ENCODE measurements at regions not wholly inside any gene's neighbourhood (a gene's known extent, or its start where the extent isn't known, plus 50 kb on each side); places are given as distances from the start of the nearest gene placed in this dataset.

DNA sequence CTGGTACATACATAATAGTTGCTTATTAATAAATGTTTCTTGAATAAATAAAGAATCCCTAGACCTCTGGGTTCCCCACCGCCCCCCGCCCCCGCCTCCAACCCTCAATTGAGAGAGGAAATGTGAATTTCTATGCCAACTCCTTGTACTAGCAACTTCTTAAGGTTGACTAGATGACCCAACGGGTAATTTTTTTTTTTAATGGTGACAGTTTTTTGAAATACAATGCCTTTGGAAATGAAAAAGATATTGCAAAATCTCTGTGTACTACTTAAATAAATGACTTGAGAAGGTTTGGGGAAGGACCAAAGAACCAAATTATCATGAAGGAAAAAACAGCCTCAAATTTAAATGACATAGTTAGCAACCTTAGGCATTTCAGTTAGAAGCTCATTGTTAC is 640.3 kb downstream of the TBC1D4 start:
- in situ Hi-C loops (cut with HindIII; ENCODE audit: low sequenced_read_pairs), result no loop called here
- DNase-seq (ENCODE audit: low spot score), result no peak

DNA sequence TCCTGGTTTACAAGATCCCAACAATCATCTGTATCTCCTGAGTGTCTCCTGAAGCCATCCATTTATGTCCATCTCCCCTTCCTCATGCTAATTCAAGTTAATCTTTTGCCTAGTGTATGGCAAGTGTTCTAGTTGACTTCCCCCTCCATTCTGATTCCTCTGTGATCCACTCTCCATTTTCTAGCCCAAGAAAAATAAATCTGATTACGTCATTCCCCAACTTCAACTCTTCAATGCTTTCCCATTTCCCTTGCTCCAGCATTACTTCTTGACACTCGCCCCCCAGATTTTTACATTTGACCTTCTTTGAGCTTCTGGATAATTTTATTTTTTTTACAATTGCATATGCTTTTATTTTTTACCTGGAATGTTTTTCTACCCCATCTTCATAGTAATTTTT is 640.8 kb downstream of the TBC1D4 start:
- DNase-seq (ENCODE audit: low spot score), result no peak
- in situ Hi-C loops (cut with HindIII; ENCODE audit: low sequenced_read_pairs), result no loop called here

DNA sequence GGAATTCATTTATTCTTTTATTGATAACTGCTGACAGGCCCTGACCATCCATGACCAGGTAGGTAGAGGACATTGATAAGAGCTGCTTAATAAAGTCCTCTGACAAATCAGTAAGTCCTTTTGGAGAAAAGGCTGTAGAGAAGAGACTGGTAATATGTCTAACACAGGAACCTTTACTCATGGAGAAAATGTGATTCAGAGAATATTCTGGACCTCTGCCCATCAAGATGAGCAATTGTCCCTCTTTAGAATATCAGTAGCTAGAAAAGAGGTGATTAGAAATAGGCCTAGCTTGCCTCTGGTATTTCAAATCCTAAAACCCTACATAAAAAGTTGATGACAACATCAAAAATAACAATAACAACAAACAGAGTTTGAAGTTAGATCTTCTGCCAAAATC is 642.3 kb downstream of the TBC1D4 start:
- in situ Hi-C loops (cut with HindIII; ENCODE audit: low sequenced_read_pairs), result no loop called here
- no peak for DNase-seq (ENCODE audit: low spot score)

DNA sequence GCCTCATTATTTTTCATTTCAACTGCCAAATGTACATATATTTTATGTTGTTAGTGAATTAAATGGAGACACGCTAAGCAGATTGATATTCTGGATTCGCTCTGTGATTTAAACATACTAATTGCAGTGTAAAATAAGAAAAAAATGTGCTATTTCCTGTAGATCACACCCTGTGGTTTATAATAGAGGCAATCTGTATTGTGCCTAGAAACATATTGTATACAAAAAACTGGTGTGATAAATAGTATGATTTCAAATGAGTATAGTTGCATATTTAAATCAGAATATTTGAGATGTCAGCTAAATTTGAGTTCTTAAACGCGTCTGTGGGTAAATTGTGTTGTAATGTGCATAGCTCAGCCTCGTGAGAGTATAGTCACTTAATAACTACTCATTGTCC is 643.9 kb downstream of the TBC1D4 start:
- no peak for DNase-seq (ENCODE audit: low spot score)
- in situ Hi-C loops (cut with HindIII; ENCODE audit: low sequenced_read_pairs), result no loop called here

DNA sequence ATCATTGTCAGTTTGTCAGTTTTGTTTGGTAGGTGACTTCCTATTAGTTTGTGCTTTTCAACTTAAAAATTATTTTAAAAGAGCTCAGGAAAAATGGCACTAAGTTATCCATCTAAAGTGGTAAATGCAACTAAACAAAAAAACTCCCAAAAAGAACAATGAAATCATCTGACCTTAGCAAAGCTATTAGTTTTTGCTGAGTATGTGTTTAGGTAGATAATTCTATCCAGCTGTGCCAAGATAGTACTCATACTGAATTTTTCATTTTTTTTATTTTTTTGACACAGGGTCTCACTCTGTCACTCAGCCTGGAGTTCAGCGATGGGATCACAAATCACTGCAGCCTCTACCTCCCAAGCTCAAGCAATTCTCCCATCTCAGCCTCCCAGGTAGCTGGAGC is 645.3 kb downstream of the TBC1D4 start:
- in situ Hi-C loops (cut with HindIII; ENCODE audit: low sequenced_read_pairs), result no loop called here
- no peak for DNase-seq (ENCODE audit: low spot score)

DNA sequence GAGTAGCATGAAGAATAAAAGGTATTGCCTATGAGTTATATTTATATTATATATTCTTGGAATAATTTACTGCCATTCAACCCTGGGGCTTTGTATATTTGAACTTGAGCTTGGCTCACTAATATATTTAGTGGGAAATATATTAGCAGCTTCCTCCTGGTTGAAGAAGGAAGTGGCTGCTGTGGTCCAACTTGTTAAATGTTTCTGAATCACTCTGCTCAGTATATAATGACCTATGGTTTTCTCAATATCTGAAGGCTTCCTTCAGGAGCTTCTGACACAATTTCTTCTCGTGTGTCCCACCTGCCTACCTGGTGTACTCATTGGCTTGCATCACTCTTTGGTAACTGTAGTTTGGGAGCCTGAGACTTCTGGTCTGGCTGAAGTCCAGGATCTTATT is 646.4 kb downstream of the TBC1D4 start:
- no peak for DNase-seq (ENCODE audit: low spot score)
- in situ Hi-C loops (cut with HindIII; ENCODE audit: low sequenced_read_pairs), result no loop called here

DNA sequence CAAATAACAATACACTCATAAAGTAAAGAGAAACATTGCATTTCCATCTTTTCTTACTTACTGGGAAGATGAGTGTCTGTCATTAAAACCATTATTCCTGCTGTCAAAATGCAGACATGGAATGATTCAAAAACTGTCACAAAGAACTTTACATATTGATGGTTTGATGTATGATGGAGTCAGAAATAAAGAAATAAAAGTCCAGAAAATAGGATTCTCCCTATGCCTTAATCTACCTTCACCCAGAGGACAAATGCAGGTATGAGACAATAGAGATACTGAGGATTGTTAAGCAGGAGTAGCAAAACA is 656.1 kb downstream of the TBC1D4 start:
- in situ Hi-C loops (cut with HindIII; ENCODE audit: low sequenced_read_pairs), result no loop called here

DNA sequence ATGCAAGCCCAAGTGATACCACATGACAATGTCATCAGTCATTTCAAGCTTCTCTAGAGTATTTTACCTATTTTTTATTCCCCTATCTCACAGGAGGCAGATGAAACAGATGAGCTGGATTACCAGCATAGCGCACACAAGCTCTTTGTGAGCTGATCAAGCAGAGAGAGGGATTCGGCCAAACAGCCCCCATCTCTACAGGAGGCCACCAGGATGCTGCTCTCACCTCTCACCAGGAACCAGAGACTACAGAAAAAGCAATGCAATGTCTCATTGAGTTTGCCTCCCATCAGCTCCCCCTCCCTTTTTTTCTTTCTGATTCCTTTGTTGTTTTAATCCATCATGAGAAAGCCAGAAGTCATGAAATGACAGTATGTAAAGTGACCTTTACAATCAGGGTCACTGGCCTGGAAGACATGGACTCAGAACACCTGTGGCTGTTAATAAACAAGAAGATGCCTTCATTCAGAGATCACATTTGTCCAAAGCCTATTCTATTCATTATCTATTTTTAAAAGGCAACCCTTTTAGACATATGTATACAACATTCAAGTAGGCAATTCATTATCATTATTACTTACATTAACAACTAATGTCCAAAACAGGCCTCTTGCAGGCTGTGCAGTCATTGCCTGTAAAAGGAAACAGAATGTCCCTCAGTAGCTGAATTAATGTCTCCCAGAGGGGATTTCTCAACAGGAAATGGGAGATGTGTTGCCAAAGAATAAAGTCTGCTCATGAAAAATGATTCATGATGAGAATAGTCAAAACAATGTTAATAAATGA is 656.6 kb downstream of the TBC1D4 start:
- no peak for DNase-seq (ENCODE audit: low spot score)
- in situ Hi-C loops (cut with HindIII; ENCODE audit: low sequenced_read_pairs), result no loop called here

More for the DNA sequence above, 656.1 kb downstream of the TBC1D4 start:
- DNase-seq (ENCODE audit: low spot score), result no peak

DNA sequence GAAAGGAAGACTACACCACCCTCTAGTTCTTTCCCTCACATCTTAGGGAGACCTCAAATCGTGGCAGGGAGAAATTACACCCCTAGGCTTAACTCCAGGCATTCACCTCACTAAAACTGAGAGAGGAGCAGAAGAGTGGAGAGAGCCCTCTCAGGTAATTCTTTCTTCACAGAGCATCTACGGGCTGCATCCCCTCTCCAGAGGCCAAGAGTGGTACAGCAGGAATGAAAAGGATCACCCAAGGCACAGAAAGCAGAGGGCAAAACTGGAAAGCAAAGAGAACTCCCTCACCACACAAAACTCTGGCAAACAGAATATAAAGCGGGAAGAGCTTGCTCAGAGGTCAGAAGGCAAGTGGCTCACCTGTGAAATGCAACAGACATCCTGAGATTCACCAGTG is 661.2 kb downstream of the TBC1D4 start:
- in situ Hi-C loops (cut with HindIII; ENCODE audit: low sequenced_read_pairs), result no loop called here
- no peak for DNase-seq (ENCODE audit: low spot score)

DNA sequence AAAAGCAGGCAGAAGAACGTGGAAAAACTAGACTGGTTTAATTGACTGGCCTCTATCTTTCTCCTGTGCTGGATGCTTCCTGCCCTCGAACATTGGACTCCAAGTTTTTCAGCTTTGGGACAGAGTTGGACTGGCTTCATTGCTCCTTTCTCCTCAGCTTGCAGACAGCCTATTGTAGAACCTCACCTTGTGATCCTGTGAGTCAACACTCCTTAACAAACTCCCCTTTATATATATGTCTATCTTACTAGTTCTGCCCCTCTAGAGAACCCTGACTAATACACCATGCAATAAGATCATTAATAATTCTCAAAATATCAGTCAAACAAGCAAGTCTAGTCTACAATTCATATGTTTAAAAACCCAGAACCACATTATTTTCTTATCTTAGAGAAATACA is 662.4 kb downstream of the TBC1D4 start:
- in situ Hi-C loops (cut with HindIII; ENCODE audit: low sequenced_read_pairs), result no loop called here

DNA sequence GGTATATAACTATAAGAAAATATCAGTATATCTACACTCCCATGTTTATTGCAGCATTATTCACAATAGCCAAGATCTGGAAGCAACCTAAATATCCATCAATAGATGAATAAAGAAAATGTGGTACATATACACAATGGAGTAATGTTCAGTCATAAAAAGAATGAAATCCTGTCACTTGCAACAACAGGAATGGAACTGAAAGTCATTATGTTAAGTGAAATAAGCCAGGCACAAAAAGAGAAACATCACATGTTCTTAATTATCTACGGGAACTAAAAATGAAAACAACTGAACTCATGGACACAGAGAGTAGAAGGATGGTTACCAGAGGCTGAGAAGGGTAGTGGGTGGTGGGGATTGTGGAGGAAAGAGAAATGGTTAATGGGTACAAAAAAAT is 665.2 kb downstream of the TBC1D4 start:
- in situ Hi-C loops (cut with HindIII; ENCODE audit: low sequenced_read_pairs), result no loop called here

More for the DNA sequence above, 662.4 kb downstream of the TBC1D4 start:
- no peak for DNase-seq (ENCODE audit: low spot score)

DNA sequence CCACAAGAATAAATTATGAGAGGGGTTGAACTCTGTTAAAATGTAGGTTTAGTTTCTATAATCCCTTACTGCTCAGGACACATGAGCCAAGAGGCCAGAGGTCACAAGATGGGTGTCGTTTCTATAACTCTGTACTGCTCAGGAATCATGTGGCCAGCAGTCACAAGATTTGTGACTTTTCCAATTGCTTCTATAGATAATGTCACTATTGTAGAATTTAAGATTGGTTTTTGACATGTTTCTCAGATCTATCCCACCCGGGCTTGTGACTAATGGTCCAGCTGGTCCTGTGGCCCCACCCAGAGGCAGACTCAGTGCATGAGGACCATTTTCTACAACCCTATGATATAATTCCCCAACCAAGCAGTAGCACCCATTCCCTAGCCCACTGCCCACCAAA is 662.0 kb upstream of the KLF12 start:
- in situ Hi-C loops (cut with HindIII; ENCODE audit: low sequenced_read_pairs), result no loop called here
- DNase-seq (ENCODE audit: low spot score), result no peak

More for the DNA sequence above, 665.2 kb downstream of the TBC1D4 start:
- DNase-seq (ENCODE audit: low spot score), result no peak

DNA sequence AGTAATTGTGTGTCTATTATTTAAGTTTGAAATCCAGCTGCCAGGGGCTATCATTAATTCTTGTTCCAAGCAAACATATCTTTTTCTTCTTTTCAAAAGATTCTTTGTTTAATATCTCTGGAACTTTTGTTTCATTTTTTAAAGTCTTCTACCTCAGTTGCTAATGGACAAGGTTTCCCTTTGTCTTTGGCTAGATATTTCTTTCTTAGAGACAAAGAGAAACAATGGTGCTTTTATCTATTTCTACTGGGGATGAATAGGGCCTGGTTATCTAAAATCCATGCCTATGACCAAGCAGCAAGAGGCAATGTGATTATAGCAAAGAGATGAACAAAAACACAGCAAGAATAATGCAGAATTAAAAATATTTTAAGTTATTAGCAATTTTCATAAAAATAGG is 661.3 kb upstream of the KLF12 start:
- no peak for DNase-seq (ENCODE audit: low spot score)
- in situ Hi-C loops (cut with HindIII; ENCODE audit: low sequenced_read_pairs), result no loop called here

DNA sequence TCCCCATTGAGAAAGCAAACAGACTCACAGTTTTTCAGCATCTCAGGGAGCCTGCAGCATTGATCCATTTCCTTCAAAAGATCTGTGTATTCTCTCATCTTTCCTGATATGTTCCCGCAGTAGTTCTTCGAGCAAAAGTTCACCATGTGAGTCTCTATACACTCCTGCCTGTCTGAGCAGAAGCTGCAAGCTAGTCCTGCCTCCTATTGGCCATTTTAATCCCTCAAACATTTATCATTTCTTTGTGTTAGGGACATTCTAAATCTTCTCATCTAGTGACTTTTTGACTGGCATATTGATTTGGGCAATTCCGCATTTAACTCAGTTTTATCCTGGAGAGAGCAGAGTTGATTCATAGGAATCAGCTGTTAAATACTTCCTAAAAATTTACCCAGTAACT is 660.4 kb upstream of the KLF12 start:
- DNase-seq (ENCODE audit: low spot score), result no peak
- in situ Hi-C loops (cut with HindIII; ENCODE audit: low sequenced_read_pairs), result no loop called here

DNA sequence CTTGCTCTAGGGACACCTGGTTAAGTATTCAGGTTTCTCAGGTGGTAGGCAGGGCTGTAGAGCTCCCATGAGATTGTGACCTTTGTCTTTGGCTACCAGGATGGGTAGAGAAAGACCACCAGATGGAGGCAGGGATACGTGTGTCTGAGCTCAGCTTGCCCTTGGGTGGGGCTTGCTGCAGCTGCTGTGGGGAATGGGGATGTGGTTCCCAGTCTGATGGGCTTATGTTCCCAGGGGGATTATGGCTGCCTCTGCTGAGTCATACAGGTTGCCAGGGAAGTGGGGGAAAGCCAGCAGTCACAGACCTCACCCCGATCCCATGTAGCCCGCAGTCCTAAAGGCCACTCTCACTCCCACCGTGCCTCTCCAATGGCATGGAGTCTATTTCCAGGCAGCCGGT is 659.9 kb upstream of the KLF12 start:
- in situ Hi-C loops (cut with HindIII; ENCODE audit: low sequenced_read_pairs), result no loop called here

DNA sequence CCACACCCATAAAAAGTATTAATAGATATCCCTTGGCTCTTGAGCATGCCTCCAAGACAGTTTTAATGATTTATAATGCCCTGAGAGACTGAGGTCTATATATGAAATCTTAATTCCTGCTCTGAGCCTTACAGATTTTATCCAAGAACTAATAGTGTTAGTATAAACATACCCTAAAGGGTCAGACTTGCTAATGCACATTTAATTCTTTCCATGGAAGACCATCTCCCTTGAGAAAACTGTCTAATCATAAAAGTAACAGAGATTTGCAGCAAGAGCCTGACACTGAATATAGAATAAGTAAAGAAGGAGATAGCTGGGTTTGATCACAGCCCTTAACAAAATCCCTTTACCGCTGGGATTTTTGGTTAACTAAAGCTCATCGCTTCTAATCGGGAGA is 650.8 kb upstream of the KLF12 start:
- in situ Hi-C loops (cut with HindIII; ENCODE audit: low sequenced_read_pairs), result no loop called here
- no peak for DNase-seq (ENCODE audit: low spot score)

More for the DNA sequence above, 659.9 kb upstream of the KLF12 start:
- no peak for DNase-seq (ENCODE audit: low spot score)

DNA sequence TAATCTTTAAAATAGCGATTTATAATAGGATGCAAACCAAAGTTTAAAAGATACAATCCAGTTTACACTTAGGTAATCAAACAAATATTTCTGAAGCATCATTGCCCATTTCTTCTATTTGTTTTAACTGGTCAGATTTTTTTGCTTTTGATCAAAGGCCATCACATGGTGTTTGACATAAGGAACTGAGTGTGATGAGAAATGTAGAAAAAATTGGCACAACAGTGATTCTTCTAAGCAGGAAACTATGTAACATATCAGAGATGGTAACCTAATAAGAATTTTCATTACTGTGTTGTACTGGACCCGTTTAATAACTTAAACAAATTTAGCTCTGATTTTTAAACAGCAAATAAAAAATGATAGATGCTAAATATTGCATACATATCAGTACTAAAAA is 644.7 kb upstream of the KLF12 start:
- in situ Hi-C loops (cut with HindIII; ENCODE audit: low sequenced_read_pairs), result no loop called here
- no peak for DNase-seq (ENCODE audit: low spot score)

DNA sequence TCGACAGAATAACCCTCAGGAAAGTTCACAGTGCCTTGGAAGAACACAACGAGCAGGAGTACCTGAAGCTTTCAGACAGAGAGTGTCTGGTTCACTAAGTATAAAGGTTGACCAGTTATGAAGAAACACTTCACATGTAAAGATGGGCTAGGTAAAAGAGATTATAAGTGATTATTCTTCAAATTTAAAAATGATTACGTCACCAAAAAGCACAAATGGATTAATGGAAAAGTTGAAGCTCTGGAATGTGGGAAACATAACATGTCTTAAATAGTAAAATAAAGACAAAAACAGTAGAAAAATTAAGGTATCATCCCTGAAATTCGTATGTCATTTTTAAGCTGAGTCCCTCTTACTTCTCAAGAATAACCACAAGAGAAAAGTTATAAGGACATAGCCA is 643.9 kb upstream of the KLF12 start:
- no peak for DNase-seq (ENCODE audit: low spot score)
- in situ Hi-C loops (cut with HindIII; ENCODE audit: low sequenced_read_pairs), result no loop called here

DNA sequence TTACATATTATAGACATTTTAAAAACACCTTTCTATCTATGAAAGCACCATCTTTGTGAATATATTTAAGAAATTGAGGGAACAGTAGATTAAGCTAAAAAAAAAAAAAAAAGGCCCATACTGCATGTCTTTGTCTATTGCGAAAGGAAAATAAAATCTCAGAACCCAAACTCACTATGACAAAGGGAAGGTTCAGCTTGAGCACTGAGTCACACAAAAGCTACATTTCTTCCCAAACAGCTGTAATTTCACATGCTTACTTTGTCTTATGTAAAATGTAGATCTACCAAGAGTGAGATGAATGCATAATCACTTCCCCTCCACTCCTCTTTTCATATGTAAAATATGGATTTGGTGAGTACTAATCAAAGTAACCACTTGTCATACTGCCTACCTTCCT is 640.1 kb upstream of the KLF12 start:
- in situ Hi-C loops (cut with HindIII; ENCODE audit: low sequenced_read_pairs), result no loop called here
- DNase-seq (ENCODE audit: low spot score), result no peak

DNA sequence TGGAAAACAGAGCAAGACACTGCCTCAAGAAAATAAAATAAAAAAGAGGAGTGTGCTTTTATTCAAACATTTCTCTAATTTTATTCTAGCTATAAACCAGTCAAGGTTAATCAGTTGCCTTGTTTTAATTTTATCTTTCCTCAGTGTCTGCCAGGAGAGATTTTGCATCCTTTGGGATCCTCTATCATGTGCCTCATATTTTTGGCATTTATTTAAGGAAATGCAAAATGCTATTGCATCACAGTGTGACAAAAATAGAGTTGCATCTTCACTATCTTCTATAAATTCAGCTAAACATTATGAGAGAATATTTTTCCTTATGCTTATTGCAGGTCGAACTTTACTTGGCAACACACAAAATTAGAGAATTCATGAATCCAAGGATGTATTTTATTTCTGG is 639.0 kb upstream of the KLF12 start:
- no peak for DNase-seq (ENCODE audit: low spot score)
- in situ Hi-C loops (cut with HindIII; ENCODE audit: low sequenced_read_pairs), result no loop called here

DNA sequence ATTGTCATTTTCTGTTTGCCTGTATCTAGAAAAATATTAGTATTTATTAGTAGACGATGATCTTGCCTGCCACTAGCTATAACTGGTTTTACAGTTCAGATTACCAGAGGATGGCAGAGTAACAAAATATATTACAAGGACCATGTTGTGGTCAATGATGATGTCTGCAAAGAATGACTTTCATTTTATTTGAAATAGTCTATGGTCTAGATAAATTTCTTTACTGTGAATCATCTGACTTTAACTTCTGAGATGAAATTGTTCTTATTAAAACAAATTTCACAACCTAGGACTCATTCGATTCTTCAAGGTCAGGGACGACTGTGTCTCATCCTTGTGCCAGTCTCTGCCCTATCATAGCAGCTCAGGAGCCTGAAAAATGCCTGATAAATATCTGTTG is 637.8 kb upstream of the KLF12 start:
- no peak for DNase-seq (ENCODE audit: low spot score)
- in situ Hi-C loops (cut with HindIII; ENCODE audit: low sequenced_read_pairs), result no loop called here

DNA sequence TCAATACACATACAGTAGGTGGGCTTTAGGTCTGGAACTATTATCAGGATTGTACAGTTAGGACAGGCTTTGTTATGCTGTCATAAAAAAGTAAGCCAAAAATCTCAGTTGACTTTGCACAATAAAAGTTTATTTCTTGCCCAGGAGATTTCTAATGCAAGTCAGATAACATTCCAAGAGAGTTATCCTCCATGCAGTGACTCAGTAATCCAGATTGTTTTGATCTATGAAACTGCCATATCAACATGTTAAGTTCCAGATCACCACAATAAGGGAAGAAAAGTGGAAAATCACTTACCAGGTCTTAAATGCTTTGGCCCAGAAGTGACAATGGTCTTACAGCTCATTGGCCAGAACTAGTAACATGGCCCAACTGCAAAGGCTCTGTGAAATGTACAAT is 636.2 kb upstream of the KLF12 start:
- DNase-seq (ENCODE audit: low spot score), result no peak
- in situ Hi-C loops (cut with HindIII; ENCODE audit: low sequenced_read_pairs), result no loop called here
